SK-N-SH (cell line): ENCODE measurements at regions not wholly inside any gene's neighbourhood (a gene's known extent, or its start where the extent isn't known, plus 50 kb on each side); places are given as distances from the start of the nearest gene placed in this dataset.

Experiments
- CTCF ChIP-seq: fragments of 200-600 bp; sonication (generic); IDR thresholded peaks from 2 replicates; pipeline ENCODE4 v1.6.1; 2017; ENCODE audit warnings: antibody characterized with exemption, mild to moderate bottlenecking, moderate library complexity
- PBX3 ChIP-seq: IDR thresholded peaks from 2 replicates; pipeline ENCODE4; 2012
- POLR2AphosphoS5 ChIP-seq: IDR thresholded peaks from 2 replicates; pipeline ENCODE4 v1.6.1; 2012; ENCODE audit warnings: low read depth, low read length

GRCh38 chr20:39243962-39244361 is 281.8 kb downstream of the DHX35 start:
- TF ChIP-seq PBX3, result no peak
- TF ChIP-seq CTCF, result no peak
- TF ChIP-seq POLR2AphosphoS5, result no peak
